ENCODE measurements at regions not wholly inside any gene's neighbourhood (a gene's known extent, or its start where the extent isn't known, plus 50 kb on each side); places are given as distances from the start of the nearest gene placed in this dataset.
A peak's percentile ranks its signal among the peaks of the same experiment; 100 is the strongest.

GRCh38 chr4:135385830-135386581 lies 1184.4 kb upstream of the PABPC4L start:
- Histone ChIP-seq H3K4me1 (no peaks in the 10 kb centered on the region), H3K4me3 (ENCODE audit: low read depth, low read length) (no peak overlapping the region), H3K36me3 (no peaks in the 10 kb centered on the region), H3K9me3 (no peaks in the 10 kb centered on the region), H3K27me3 (no peaks in the 10 kb centered on the region)
- TF ChIP-seq, protein P1, sequence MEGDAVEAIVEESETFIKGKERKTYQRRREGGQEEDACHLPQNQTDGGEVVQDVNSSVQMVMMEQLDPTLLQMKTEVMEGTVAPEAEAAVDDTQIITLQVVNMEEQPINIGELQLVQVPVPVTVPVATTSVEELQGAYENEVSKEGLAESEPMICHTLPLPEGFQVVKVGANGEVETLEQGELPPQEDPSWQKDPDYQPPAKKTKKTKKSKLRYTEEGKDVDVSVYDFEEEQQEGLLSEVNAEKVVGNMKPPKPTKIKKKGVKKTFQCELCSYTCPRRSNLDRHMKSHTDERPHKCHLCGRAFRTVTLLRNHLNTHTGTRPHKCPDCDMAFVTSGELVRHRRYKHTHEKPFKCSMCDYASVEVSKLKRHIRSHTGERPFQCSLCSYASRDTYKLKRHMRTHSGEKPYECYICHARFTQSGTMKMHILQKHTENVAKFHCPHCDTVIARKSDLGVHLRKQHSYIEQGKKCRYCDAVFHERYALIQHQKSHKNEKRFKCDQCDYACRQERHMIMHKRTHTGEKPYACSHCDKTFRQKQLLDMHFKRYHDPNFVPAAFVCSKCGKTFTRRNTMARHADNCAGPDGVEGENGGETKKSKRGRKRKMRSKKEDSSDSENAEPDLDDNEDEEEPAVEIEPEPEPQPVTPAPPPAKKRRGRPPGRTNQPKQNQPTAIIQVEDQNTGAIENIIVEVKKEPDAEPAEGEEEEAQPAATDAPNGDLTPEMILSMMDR (IDR thresholded peaks at IDR 0.05; ENCODE audit: low read depth, low read length) = no peak
- no peak for DNase-seq

- no peaks in the 10 kb centered on the region for H3K36me3 ChIP-seq
- H3K4me3 ChIP-seq (ENCODE audit: low read depth, low read length) = no peak overlapping the region
- TF ChIP-seq, protein P1 (IDR thresholded peaks at IDR 0.05; ENCODE audit: low read depth, low read length) = no peak
- H3K27me3 ChIP-seq = no peaks in the 10 kb centered on the region
- DNase-seq = no peak
- no peaks in the 10 kb centered on the region; the same call in 1 of the 2 replicates for H3K9me3 ChIP-seq
- no peaks in the 10 kb centered on the region for H3K4me1 ChIP-seq
These were observed 1182.0 kb upstream of the PABPC4L start for GRCh38 chr4:135383356-135384288.

- Histone ChIP-seq H3K9me3 (no peaks in the 10 kb centered on the region; the same call in 1 of the 2 replicates), H3K4me3 (ENCODE audit: low read depth, low read length) (no peak overlapping the region), H3K36me3 (no peaks in the 10 kb centered on the region), H3K27me3 (no peaks in the 10 kb centered on the region), H3K4me1 (no peaks in the 10 kb centered on the region)
- DNase-seq = no peak
- TF ChIP-seq, protein P1 (IDR thresholded peaks at IDR 0.05; ENCODE audit: low read depth, low read length) = no peak
These were observed 1180.8 kb upstream of the PABPC4L start for GRCh38 chr4:135382280-135382959.

GRCh38 chr4:135372131-135372530 lies 1170.5 kb upstream of the PABPC4L start:
- no peaks in the 10 kb centered on the region for H3K36me3 ChIP-seq
- TF ChIP-seq, protein P1 (IDR thresholded peaks at IDR 0.05; ENCODE audit: low read depth, low read length) = no peak
- no peak for DNase-seq
- H3K9me3 ChIP-seq = no peaks in the 10 kb centered on the region
- no peaks in the 10 kb centered on the region for H3K27me3 ChIP-seq
- no peaks in the 10 kb centered on the region for H3K4me1 ChIP-seq
- H3K4me3 ChIP-seq (ENCODE audit: low read depth, low read length) = no peak overlapping the region

DNA sequence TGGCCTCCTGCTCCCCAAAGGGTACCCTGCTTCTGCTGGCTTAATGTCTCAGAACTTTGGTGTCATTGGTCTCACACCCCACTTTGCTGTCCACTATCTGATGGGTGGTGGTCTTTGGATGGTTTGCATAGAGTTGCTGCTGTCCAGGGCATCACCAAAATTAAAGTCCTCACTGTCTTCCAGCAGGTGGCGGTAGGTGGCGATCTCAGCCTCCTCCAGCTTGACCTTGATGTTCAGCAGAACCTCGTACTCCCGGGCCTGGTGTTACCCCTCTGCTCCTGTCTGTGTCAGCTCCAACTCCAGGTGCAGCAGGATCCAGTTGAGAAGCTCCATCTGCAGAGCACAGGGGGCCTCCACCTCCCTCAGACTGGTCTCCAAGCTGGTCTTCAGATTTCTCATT lies 1169.5 kb upstream of the PABPC4L start:
- TF ChIP-seq, protein P1 (IDR thresholded peaks at IDR 0.05; ENCODE audit: low read depth, low read length) = peak; percentile 62
- no peaks in the 10 kb centered on the region for H3K36me3 ChIP-seq
- no peaks in the 10 kb centered on the region for H3K27me3 ChIP-seq
- H3K4me3 ChIP-seq (ENCODE audit: low read depth, low read length) = no peak overlapping the region
- peak; percentile 60 for DNase-seq
- no peaks in the 10 kb centered on the region for H3K4me1 ChIP-seq
- no peaks in the 10 kb centered on the region for H3K9me3 ChIP-seq

All from BE2C (cell line).